GM18873 (cell line): ENCODE measurements at regions not wholly inside any gene's neighbourhood (a gene's known extent, or its start where the extent isn't known, plus 50 kb on each side); places are given as distances from the start of the nearest gene placed in this dataset.
"Not testable (repeated sequence)": the region's sequence is repeated elsewhere in the genome, so short reads cannot be mapped to it uniquely, and the experiment has no call there.

Source experiments
- ATAC-seq: cut with Tn5 transposase; IDR thresholded peaks from one replicate; pipeline ENCODE4 v1.9.1; 2021; ENCODE audit warnings: mild to moderate bottlenecking, moderate library complexity, moderate number of reproducible peaks; ENCODE audit not compliant: unreplicated experiment, low FRiP score

GRCh38 chr16:17029602-17030350 lies 441.0 kb downstream of the XYLT1 start:
- no peak for ATAC-seq

GRCh38 chr16:17031484-17032268 lies 439.1 kb downstream of the XYLT1 start:
- ATAC-seq = no peak

- ATAC-seq = no peak
Observed at GRCh38 chr16:17032332-17032731, 438.4 kb downstream of the XYLT1 start.

GRCh38 chr16:17034477-17035252 lies 436.1 kb downstream of the XYLT1 start:
- no peak for ATAC-seq

- ATAC-seq = no peak
Observed at GRCh38 chr16:17037499-17037898, 433.3 kb downstream of the XYLT1 start.

GRCh38 chr16:17038415-17038814 lies 432.3 kb downstream of the XYLT1 start:
- ATAC-seq = no peak

- not testable (repeated sequence) for ATAC-seq
Observed at GRCh38 chr16:17049109-17049508, 421.7 kb downstream of the XYLT1 start.

GRCh38 chr16:17050468-17050867 lies 420.3 kb downstream of the XYLT1 start:
- no peak for ATAC-seq
